ENCODE measurements at regions not wholly inside any gene's neighbourhood (a gene's known extent, or its start where the extent isn't known, plus 50 kb on each side); places are given as distances from the start of the nearest gene placed in this dataset.

GRCh38 chr13:65642301-65642700 lies 1587.8 kb downstream of the PCDH9 start:
- Histone ChIP-seq H2BK20ac (ENCODE audit: low read depth, low read length, poor library complexity, severe bottlenecking) (no peak overlapping the region), H3K79me2 (ENCODE audit: insufficient read depth, low read length) (no peaks in the 10 kb centered on the region), H3K18ac (ENCODE audit: insufficient read length, low read depth, low read length) (no peak overlapping the region), H3K14ac (ENCODE audit: insufficient read depth, low read length) (no peak overlapping the region), H3K27me3 (ENCODE audit: insufficient read depth, low read length) (no peaks in the 10 kb centered on the region), H3K4me1 (ENCODE audit: insufficient read depth, low read length) (no peaks in the 10 kb centered on the region), H4K5ac (ENCODE audit: insufficient read length, low read depth, low read length) (no peak overlapping the region), H3K9me3 (ENCODE audit: control insufficient read depth, low read depth, low read length) (no peaks in the 10 kb centered on the region), H2AFZ (ENCODE audit: low read length) (no peak overlapping the region), H2BK12ac (ENCODE audit: insufficient read length, low read depth, low read length) (no peak overlapping the region), H2BK5ac (ENCODE audit: insufficient read length, low read length) (no peak overlapping the region), H3T11ph (ENCODE audit: low read length) (no peak overlapping the region), H3K79me1 (ENCODE audit: insufficient read depth, low read depth, low read length, poor library complexity, severe bottlenecking) (no peaks in the 10 kb centered on the region), H3K56ac (ENCODE audit: insufficient read length, low read depth, low read length) (no peak overlapping the region), H3K23me2 (ENCODE audit: insufficient read length, low read depth, low read length, poor library complexity, severe bottlenecking) (no peaks in the 10 kb centered on the region), H3K4ac (ENCODE audit: low read depth, low read length) (no peak overlapping the region), H4K8ac (replicated peaks; ENCODE audit: insufficient read length, low read depth, low read length) (no peak overlapping the region), H4K20me1 (ENCODE audit: control insufficient read depth, insufficient read depth, insufficient read length) (no peaks in the 10 kb centered on the region), H4K91ac (ENCODE audit: insufficient read length, low read depth, low read length) (no peak overlapping the region), H3K4me2 (ENCODE audit: insufficient read depth, insufficient read length, low read length) (no peak overlapping the region), H3K23ac (ENCODE audit: insufficient read length, low read depth, low read length) (no peak overlapping the region), H2BK15ac (ENCODE audit: low read depth, low read length) (no peak overlapping the region), H2AK5ac (ENCODE audit: insufficient read length, low read length) (no peak overlapping the region), H3K27ac (ENCODE audit: insufficient read length, low read depth, low read length) (no peak overlapping the region), H2BK120ac (ENCODE audit: low read depth, low read length, poor library complexity, severe bottlenecking) (no peak overlapping the region), H3K9ac (ENCODE audit: extremely low read depth, insufficient read length, low read length) (no peak overlapping the region)
- Mint-ChIP-seq H3K4me1 (no peaks in the 10 kb centered on the region), H3K4me3 (no peak overlapping the region), H3K9me3 (no peaks in the 10 kb centered on the region; a peak in 1 of 5 replicates), H3K27me3 (ENCODE audit: low read depth) (no peaks in the 10 kb centered on the region), H3K36me3 (ENCODE audit: insufficient read depth in 1 of 3, low read depth in 3 of 3) (no peaks in the 10 kb centered on the region), H3K27ac (no peak overlapping the region)
- no peak for TF ChIP-seq CTCF (conservative IDR thresholded peaks at IDR 0.05)
- no peak for DNase-seq
